Kidney tubule cell (primary cell): ENCODE measurements at regions not wholly inside any gene's neighbourhood (a gene's known extent, or its start where the extent isn't known, plus 50 kb on each side); places are given as distances from the start of the nearest gene placed in this dataset.
"Not testable (repeated sequence)": the region's sequence is repeated elsewhere in the genome, so short reads cannot be mapped to it uniquely, and the experiment has no call there.

Experiments
- DNase-seq: peaks from one replicate; pipeline ENCODE4 v3.0.0-alpha.2; 2018; ENCODE audit warnings: low spot score

- DNase-seq, result peak; percentile 3
Measured at GRCh38 chrX:140447150-140447549, 57.7 kb downstream of the SOX3 start.

GRCh38 chrX:140440876-140441275, 64.0 kb downstream of the SOX3 start:
- DNase-seq, result no peak

GRCh38 chrX:140439476-140439875, 65.4 kb downstream of the SOX3 start:
- DNase-seq, result peak; percentile 30

GRCh38 chrX:140434347-140434746, 70.5 kb downstream of the SOX3 start:
- no peak for DNase-seq

GRCh38 chrX:140433582-140433981, 71.3 kb downstream of the SOX3 start:
- DNase-seq, result no peak

GRCh38 chrX:140432346-140433175, 72.3 kb downstream of the SOX3 start:
- DNase-seq, result no peak

- DNase-seq, result peak; percentile 6
Measured at GRCh38 chrX:140431521-140431920, 73.3 kb downstream of the SOX3 start.

GRCh38 chrX:140425712-140426395, 79.0 kb downstream of the SOX3 start:
- DNase-seq, result no peak

GRCh38 chrX:140422501-140422900, 82.4 kb downstream of the SOX3 start:
- DNase-seq, result no peak

GRCh38 chrX:140402131-140402530, 102.7 kb downstream of the SOX3 start:
- not testable (repeated sequence) for DNase-seq

- DNase-seq, result not testable (repeated sequence)
Measured at GRCh38 chrX:140396326-140396725, 108.5 kb downstream of the SOX3 start.

GRCh38 chrX:140393507-140393906, 111.4 kb downstream of the SOX3 start:
- DNase-seq, result no peak

GRCh38 chrX:140391313-140391712, 113.6 kb downstream of the SOX3 start:
- no peak for DNase-seq

GRCh38 chrX:140389331-140389730, 115.5 kb downstream of the SOX3 start:
- DNase-seq, result peak; percentile 61

- DNase-seq, result no peak
Measured at GRCh38 chrX:140362861-140363260, 142.0 kb downstream of the SOX3 start.

- DNase-seq, result no peak
Measured at GRCh38 chrX:140360924-140361323, 143.9 kb downstream of the SOX3 start.

GRCh38 chrX:140360284-140360683, 144.6 kb downstream of the SOX3 start:
- DNase-seq, result peak; percentile 37

- DNase-seq, result no peak
Measured at GRCh38 chrX:140355922-140356321, 148.9 kb downstream of the SOX3 start.

- DNase-seq, result no peak
Measured at GRCh38 chrX:140355429-140355828, 149.4 kb downstream of the SOX3 start.

GRCh38 chrX:140354431-140355120, 150.3 kb downstream of the SOX3 start:
- no peak for DNase-seq

GRCh38 chrX:140346729-140347128, 158.1 kb downstream of the SOX3 start:
- peak; percentile 60 for DNase-seq

GRCh38 chrX:140343226-140343868, 161.5 kb downstream of the SOX3 start:
- peak; percentile 69 for DNase-seq
